ENCODE measurements at regions not wholly inside any gene's neighbourhood (a gene's known extent, or its start where the extent isn't known, plus 50 kb on each side); places are given as distances from the start of the nearest gene placed in this dataset.

GRCh38 chr2:129747500-129748125 lies 231.9 kb upstream of the RAB6C start:
- Histone ChIP-seq H3K9me3 (peaks cover 4% of the 10 kb centered on the region), H3K27ac (no peak overlapping the region), H3K4me1 (no peaks in the 10 kb centered on the region), H3K36me3 (ENCODE audit: insufficient read depth in 1 of 2, low read depth in 1 of 2) (no peaks in the 10 kb centered on the region), H3K27me3 (ENCODE audit: insufficient read depth in 3 of 3, low read length in 2 of 3) (no peaks in the 10 kb centered on the region), H3K4me3 (no peak overlapping the region)
- WGBS, 3 donors = 78 to 88% (median 86%) methylated on average over 6 of the region's 6 CpGs
- ATAC-seq (no peak), DNase-seq (no peak)
- no peak for TF ChIP-seq CTCF (IDR thresholded peaks at IDR 0.05)
- intact Hi-C loops (cut with DNase I) = no loop called here

- Histone ChIP-seq H3K9me3 (peaks cover 4% of the 10 kb centered on the region), H3K27ac (no peak overlapping the region), H3K27me3 (ENCODE audit: insufficient read depth in 3 of 3, low read length in 2 of 3) (no peaks in the 10 kb centered on the region), H3K4me3 (no peak overlapping the region), H3K4me1 (no peaks in the 10 kb centered on the region), H3K36me3 (ENCODE audit: insufficient read depth in 1 of 2, low read depth in 1 of 2) (no peaks in the 10 kb centered on the region)
- DNase-seq (no peak), ATAC-seq (no peak)
- TF ChIP-seq CTCF (IDR thresholded peaks at IDR 0.05) = no peak
- intact Hi-C loops (cut with DNase I) = no loop called here
- 74 to 81% (median 76%) methylated on average over 5 of the region's 5 CpGs for WGBS, 3 donors
Observed at GRCh38 chr2:129748250-129748649, 231.2 kb upstream of the RAB6C start.

DNA sequence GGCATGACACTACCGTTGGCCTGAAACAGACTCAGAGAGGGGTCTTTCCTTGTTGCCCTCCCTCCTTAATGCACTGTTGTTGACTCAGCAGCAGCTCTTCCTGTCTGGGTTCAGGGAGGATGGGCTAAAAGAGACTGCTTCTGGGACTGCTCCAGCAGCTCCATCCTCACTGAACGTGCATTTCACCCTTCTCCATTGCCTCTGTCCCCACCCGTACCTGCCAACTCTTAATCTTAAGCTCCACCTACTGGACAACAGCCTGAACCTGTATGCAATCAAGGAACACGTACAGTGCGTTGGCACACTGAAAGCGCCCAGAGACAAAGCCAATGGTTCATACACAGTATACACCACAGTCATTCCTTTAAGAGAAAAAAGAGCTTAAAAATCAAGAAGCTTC lies 230.8 kb upstream of the RAB6C start:
- no peak for DNase-seq
- WGBS, 3 donors = 44 to 52% (median 50%) methylated on average over 6 of the region's 6 CpGs
- H3K4me1 ChIP-seq = no peaks in the 10 kb centered on the region
- intact Hi-C loops (cut with DNase I) = no loop called here
- no peak overlapping the region for H3K27ac ChIP-seq
- no peak for ATAC-seq
- no peak for TF ChIP-seq CTCF (IDR thresholded peaks at IDR 0.05)
- no peak overlapping the region for H3K4me3 ChIP-seq
- peaks cover 4% of the 10 kb centered on the region for H3K9me3 ChIP-seq
- H3K27me3 ChIP-seq (ENCODE audit: insufficient read depth in 3 of 3, low read length in 2 of 3) = no peaks in the 10 kb centered on the region
- H3K36me3 ChIP-seq (ENCODE audit: insufficient read depth in 1 of 2, low read depth in 1 of 2) = no peaks in the 10 kb centered on the region

- no peak for DNase-seq
- Histone ChIP-seq H3K27ac (no peak overlapping the region), H3K27me3 (ENCODE audit: insufficient read depth in 3 of 3, low read length in 2 of 3) (peaks cover 0 to 4% (median 0%) of the 10 kb centered on the region in 3 donors), H3K4me1 (no peaks in the 10 kb centered on the region), H3K36me3 (ENCODE audit: insufficient read depth in 1 of 2, low read depth in 1 of 2) (no peaks in the 10 kb centered on the region), H3K4me3 (no peak overlapping the region), H3K9me3 (peaks cover 4% of the 10 kb centered on the region)
- TF ChIP-seq CTCF (IDR thresholded peaks at IDR 0.05) = no peak
- ATAC-seq = no peak
- WGBS, 3 donors = 33 to 38% (median 38%) methylated on average over 1 of the region's 1 CpG
- intact Hi-C loops (cut with DNase I) = no loop called here
Observed at GRCh38 chr2:129751409-129751808, 228.1 kb upstream of the RAB6C start.

- ATAC-seq = no peak
- Histone ChIP-seq H3K36me3 (ENCODE audit: insufficient read depth in 1 of 2, low read depth in 1 of 2) (no peaks in the 10 kb centered on the region), H3K27me3 (ENCODE audit: insufficient read depth in 3 of 3, low read length in 2 of 3) (peaks cover 0 to 4% (median 0%) of the 10 kb centered on the region in 3 donors), H3K27ac (no peak overlapping the region), H3K4me3 (no peak overlapping the region), H3K4me1 (no peaks in the 10 kb centered on the region), H3K9me3 (peaks cover 4% of the 10 kb centered on the region)
- no peak for TF ChIP-seq CTCF (IDR thresholded peaks at IDR 0.05)
- intact Hi-C loops (cut with DNase I) = no loop called here
- no peak for DNase-seq
- 83 to 91% (median 86%) methylated on average over 3 of the region's 3 CpGs for WGBS, 3 donors
Observed at GRCh38 chr2:129752176-129752575, 227.3 kb upstream of the RAB6C start.

Data from psoas muscle (tissue), 7 donors.